Testis (tissue), 2 donors: ENCODE measurements at regions not wholly inside any gene's neighbourhood (a gene's known extent, or its start where the extent isn't known, plus 50 kb on each side); places are given as distances from the start of the nearest gene placed in this dataset.

Experiments
- CTCF ChIP-seq, 3 experiments: fragments of 450-650 bp in 2 of 3; fragments of 200-600 bp in 1 of 3; sonication (generic) in 1 of 3; IDR thresholded peaks; one replicate each; pipeline ENCODE4 v1.5.1; 2016 to 2019; ENCODE audit warnings: antibody characterized with exemption in 3 of 3, mild to moderate bottlenecking in 2 of 3, moderate library complexity in 1 of 3
- POLR2A ChIP-seq: fragments of 450-650 bp; IDR thresholded peaks from one replicate; pipeline ENCODE4 v1.6.1; 2017; ENCODE audit warnings: antibody characterized with exemption, mild to moderate bottlenecking, moderate library complexity

DNA sequence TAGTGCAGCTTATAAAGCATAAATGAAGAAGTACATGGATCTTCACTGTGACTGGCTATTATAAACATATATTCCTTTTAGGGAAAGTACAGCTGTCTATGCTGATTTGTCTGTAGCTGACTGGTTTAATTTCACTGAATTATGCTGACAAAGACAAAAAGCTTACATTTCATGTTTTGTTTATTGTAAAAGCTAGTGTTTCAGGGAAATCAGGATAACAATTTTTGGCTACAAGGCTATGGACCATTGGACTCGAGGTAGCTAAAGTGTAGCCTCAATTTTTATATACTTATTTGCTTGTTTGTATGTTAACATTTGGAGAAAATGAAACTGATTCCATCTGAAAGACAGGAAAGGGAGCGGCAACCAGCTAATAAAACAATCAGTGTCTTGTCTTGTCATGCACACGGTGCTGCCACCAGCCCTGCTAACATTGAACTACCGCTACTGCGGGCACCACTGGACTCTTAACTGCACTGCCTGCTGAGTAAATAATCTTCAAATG is 480.2 kb downstream of the COL11A1 start:
- no peak for TF ChIP-seq CTCF (IDR thresholded peaks at IDR 0.05)
- no peak for TF ChIP-seq POLR2A
